GM12878 (cell line): ENCODE measurements at regions not wholly inside any gene's neighbourhood (a gene's known extent, or its start where the extent isn't known, plus 50 kb on each side); places are given as distances from the start of the nearest gene placed in this dataset.

ENCODE experiments used
- ATAC-seq: fragments of 200-7000 bp; cut with Tn5 transposase; 3 replicates; pipeline ENCODE4 v1.9.1; 2020; ENCODE audit warnings: mild to moderate bottlenecking, moderate library complexity
- BruUV-seq: library from RNA; stranded (reverse); fragments of 400-500 nt; replicated peaks from 2 replicates; lab custom pipeline; 2021; lab: Mats Ljungman, UMichigan
- CTCF ChIA-PET: fragments of 300-600 bp; sonication (Branson Sonifier 250); formaldehyde crosslinking; extraction: SDS; loops from one replicate; lab custom pipeline; 2021; ENCODE audit warnings: inconsistent platforms; lab: Yijun Ruan, JAX
- POLR2A ChIA-PET: fragments of 350-600 bp; formaldehyde crosslinking; extraction: SDS; loops from one replicate; lab custom pipeline; 2021; ENCODE audit warnings: inconsistent platforms; lab: Charles Lee
- RAD21 ChIA-PET: fragments of 300-600 bp; sonication (Branson Sonifier 250); formaldehyde crosslinking; loops from one replicate; lab custom pipeline; 2023; ENCODE audit warnings: antibody characterized with exemption; ENCODE audit not compliant: unreplicated experiment; lab: Charles Lee
- SMC1A ChIA-PET: fragments of 300-600 bp; sonication (Branson Sonifier 250); formaldehyde crosslinking; loops from one replicate; lab custom pipeline; 2023; ENCODE audit not compliant: unreplicated experiment, uncharacterized antibody; lab: Charles Lee
- DNase-seq: peaks from one replicate; pipeline ENCODE4 v3.0.0-alpha.2; 2011; ENCODE audit warnings: low read depth, low spot score
- FAIRE-seq: peaks from 3 replicates; lab custom pipeline; 2011; peaks lifted over from hg19 to GRCh38; lab: Jason Lieb, UNC
- H2AFZ ChIP-seq: 2 replicates; pipeline ENCODE4 v1.6.0; 2011; ENCODE audit warnings: low read depth, low read length, control low read depth; ENCODE audit not compliant: control insufficient read depth
- H3K27ac ChIP-seq: 2 replicates; pipeline ENCODE4 v1.5.1; 2011; ENCODE audit warnings: control low read depth; ENCODE audit not compliant: control insufficient read depth, insufficient read depth
- H3K27me3 ChIP-seq, 2 experiments: replicated peaks in 1 of 2; 2 replicates each; pipeline versions ENCODE4 v1.6.0 to v1.6.1; 2011; ENCODE audit warnings: low read length in 1 of 2; ENCODE audit not compliant: control insufficient read depth in 2 of 2, insufficient read depth in 2 of 2
- H3K36me3 ChIP-seq, 2 experiments: 2 replicates each; pipeline ENCODE4 v1.5.1; 2011; ENCODE audit warnings: low read length in 1 of 2; ENCODE audit not compliant: control insufficient read depth in 2 of 2, insufficient read depth in 2 of 2
- H3K4me1 ChIP-seq: 2 replicates; pipeline ENCODE4 v1.6.1; 2011; ENCODE audit warnings: mild to moderate bottlenecking, low read length, moderate library complexity, mixed read lengths; ENCODE audit not compliant: control insufficient read depth, insufficient read depth
- H3K4me2 ChIP-seq: 2 replicates; pipeline ENCODE4 v1.6.0; 2011; ENCODE audit warnings: control low read depth; ENCODE audit not compliant: control insufficient read depth, insufficient read depth
- H3K4me3 ChIP-seq: fragments of 200-600 bp; sonication (generic); 2 replicates; pipeline ENCODE4 v1.5.1; 2016
- H3K79me2 ChIP-seq: 2 replicates; pipeline ENCODE4 v1.6.0; 2011; ENCODE audit warnings: low read length; ENCODE audit not compliant: control insufficient read depth, insufficient read depth
- H3K9ac ChIP-seq: 2 replicates; pipeline ENCODE4 v1.8.0; 2011; ENCODE audit warnings: low read length, control low read depth, mixed read lengths; ENCODE audit not compliant: control insufficient read depth, insufficient read depth
- H3K9me3 ChIP-seq: replicated peaks from 3 replicates; pipeline ENCODE4 v1.5.1; 2011; ENCODE audit warnings: mild to moderate bottlenecking, low read length; ENCODE audit not compliant: control insufficient read depth, insufficient read depth
- H4K20me1 ChIP-seq: 2 replicates; pipeline ENCODE4 v1.6.0; 2011; ENCODE audit not compliant: control insufficient read depth, insufficient read depth
- CREB1 ChIP-seq: IDR thresholded peaks from 2 replicates; pipeline ENCODE4 v1.6.1; 2012; ENCODE audit warnings: low read depth, mild to moderate bottlenecking, inconsistent platforms
- MTA3 ChIP-seq: IDR thresholded peaks from 2 replicates; pipeline ENCODE4 v1.6.1; 2012; ENCODE audit warnings: low read length, inconsistent platforms, borderline replicate concordance
- ZSCAN29 ChIP-seq: fragments of 450-650 bp; IDR thresholded peaks from 2 replicates; pipeline ENCODE4 v1.6.1; 2017; ENCODE audit warnings: mild to moderate bottlenecking, moderate library complexity
- WGBS: methylation state at CpG from one replicate; pipeline ENCODE4 v1.1.6; 2016; ENCODE audit warnings: low lambda C conversion rate; ENCODE audit not compliant: insufficient replicate concordance, insufficient coverage; ENCODE audit errors: missing lambda C conversion rate; 5-methylcytosine and 5-hydroxymethylcytosine counted together
- in situ Hi-C: fragments of 300-500 bp; cut with MboI; formaldehyde crosslinking; loops from 9 replicates; pipeline ENCODE4 v1.14.3; 2018; ENCODE audit warnings: mixed read lengths
- intact Hi-C: fragments of 100-400 bp; cut with micrococcal nuclease; formaldehyde crosslinking; loops from one replicate; pipeline ENCODE4 v1.14.2; 2022; ENCODE audit not compliant: unreplicated experiment

DNA sequence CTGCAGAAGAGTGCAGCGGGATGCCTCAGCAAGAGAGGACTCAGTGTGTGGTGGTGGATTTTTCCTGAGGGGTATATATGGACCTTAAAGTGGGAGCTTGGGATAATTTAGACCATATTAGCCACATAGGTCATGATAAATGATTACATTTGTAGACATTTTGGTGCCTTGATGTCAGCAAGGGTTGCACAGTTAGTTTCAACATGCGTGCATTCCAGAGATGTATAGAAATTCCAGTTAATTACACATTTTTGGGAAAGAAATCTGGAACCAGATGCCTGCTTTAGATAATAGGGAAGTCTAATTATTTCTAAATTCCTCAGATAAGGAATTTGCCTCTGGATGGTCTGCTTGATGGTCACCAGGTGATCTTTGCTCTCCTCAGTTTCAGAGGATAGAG lies 440.6 kb upstream of the PAPPA start:
- RAD21 ChIA-PET = no interaction called here
- TF ChIP-seq ZSCAN29 = no peak
- Histone ChIP-seq H3K36me3 (no peaks in the 10 kb centered on the region), H3K79me2 (no peaks in the 10 kb centered on the region), H3K4me1 (no peaks in the 10 kb centered on the region), H2AFZ (no peak overlapping the region), H4K20me1 (no peaks in the 10 kb centered on the region), H3K27ac (no peak overlapping the region), H3K9ac (no peak overlapping the region), H3K9me3 (no peaks in the 10 kb centered on the region), H3K4me3 (no peak overlapping the region), H3K27me3 (no peaks in the 10 kb centered on the region), H3K4me2 (no peak overlapping the region)
- BruUV-seq = no TSS peak
- FAIRE-seq (no peak), ATAC-seq (no peak), DNase-seq (no peak)
- SMC1A ChIA-PET = no interaction called here
- 43% methylated on average over 2 of the region's 2 CpGs for WGBS
- POLR2A ChIA-PET = no interaction called here
- in situ Hi-C loops (no loop called here), intact Hi-C loops (no loop called here)
- CTCF ChIA-PET = no interaction called here

DNA sequence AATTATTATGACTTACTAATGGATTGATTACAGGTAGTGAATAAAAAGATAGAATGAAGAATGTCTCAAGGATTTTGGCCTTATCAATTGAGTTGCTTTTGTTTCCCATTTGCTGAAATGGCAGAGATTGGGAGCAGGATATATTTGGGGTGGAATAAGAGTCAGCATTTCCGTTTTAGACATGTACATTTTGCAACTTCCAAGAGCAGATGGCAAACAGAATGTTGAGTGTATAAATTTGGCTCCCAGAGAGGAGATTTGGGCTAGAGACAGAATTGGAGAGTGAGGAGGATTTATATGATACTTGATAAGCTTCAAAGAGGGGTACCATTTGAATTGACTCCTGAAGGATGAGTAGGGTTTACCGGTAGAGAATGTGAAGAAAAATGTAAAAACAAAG lies 437.9 kb upstream of the PAPPA start:
- Histone ChIP-seq H3K9ac (no peak overlapping the region), H2AFZ (no peak overlapping the region), H3K9me3 (no peaks in the 10 kb centered on the region), H3K27me3 (no peaks in the 10 kb centered on the region), H3K79me2 (no peaks in the 10 kb centered on the region), H3K4me2 (no peak overlapping the region), H3K4me1 (no peaks in the 10 kb centered on the region), H4K20me1 (no peaks in the 10 kb centered on the region), H3K27ac (no peak overlapping the region), H3K36me3 (no peaks in the 10 kb centered on the region), H3K4me3 (no peak overlapping the region)
- in situ Hi-C loops (no loop called here), intact Hi-C loops (no loop called here)
- ATAC-seq (no peak), FAIRE-seq (no peak), DNase-seq (no peak)
- TF ChIP-seq MTA3 = no peak
- no peak for TF ChIP-seq CREB1
- 0% methylated on average over 2 of the region's 2 CpGs for WGBS
- BruUV-seq = no TSS peak
- POLR2A ChIA-PET = no interaction called here
- RAD21 ChIA-PET = no interaction called here
- SMC1A ChIA-PET = no interaction called here
- CTCF ChIA-PET = no interaction called here
